ENCODE measurements at regions not wholly inside any gene's neighbourhood (a gene's known extent, or its start where the extent isn't known, plus 50 kb on each side); places are given as distances from the start of the nearest gene placed in this dataset.

DNA sequence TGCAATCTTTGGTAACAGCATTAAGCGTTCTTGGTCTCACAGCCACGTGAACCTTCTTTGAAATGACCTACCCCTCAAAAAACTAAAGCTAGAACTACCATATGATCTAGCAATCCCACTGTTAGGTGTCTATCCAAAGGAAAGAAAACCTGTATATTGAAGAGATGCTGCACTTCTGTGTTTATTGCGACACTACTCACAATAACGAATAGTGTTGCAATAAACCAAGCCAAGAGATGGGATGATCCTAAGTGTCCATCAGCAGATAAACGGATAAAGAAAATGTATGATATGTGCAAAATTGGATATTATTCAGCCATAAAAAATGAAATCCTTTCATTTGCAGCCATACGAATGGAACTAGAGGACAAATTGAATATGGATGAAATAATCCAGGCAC, 637.9 kb downstream of the EFNB2 start:
- no peak overlapping the region for H4K5ac ChIP-seq (ENCODE audit: low read depth, low read length)
- H2AFZ ChIP-seq (replicated peaks; ENCODE audit: low read length, poor library complexity): no peak overlapping the region
- no peaks in the 10 kb centered on the region for H3K36me3 ChIP-seq (ENCODE audit: control insufficient read depth, insufficient read depth, low read length)
- no peaks in the 10 kb centered on the region for H3K9me3 ChIP-seq (ENCODE audit: control insufficient read depth, insufficient read depth, low read length)
- no peak overlapping the region for H2BK20ac ChIP-seq (ENCODE audit: low read depth, low read length)
- H3K14ac ChIP-seq (replicated peaks; ENCODE audit: low read depth, low read length): no peak overlapping the region
- no peak overlapping the region for H4K8ac ChIP-seq (ENCODE audit: low read depth in 2 of 2, low read length in 2 of 2)
- peak; percentile 82 for TF ChIP-seq CEBPB (IDR thresholded peaks at IDR 0.05; ENCODE audit: low read depth, low read length)
- no peak for TF ChIP-seq SMC3 (IDR thresholded peaks at IDR 0.05; ENCODE audit: low read depth, low read length)
- no peak overlapping the region for H2AK5ac ChIP-seq (ENCODE audit: low read depth, low read length)
- H2BK15ac ChIP-seq (ENCODE audit: low read depth, low read length): no peak overlapping the region
- ChIA-PET POLR2A (ENCODE audit: unreplicated experiment) (no interaction called here), CTCF (no interaction called here)
- H3K56ac ChIP-seq (ENCODE audit: extremely low read depth, insufficient read depth, low read length): no peak overlapping the region
- no peaks in the 10 kb centered on the region for H3K4me1 ChIP-seq (ENCODE audit: control insufficient read depth, insufficient read depth, low read length)
- no peak overlapping the region for H3K27ac ChIP-seq (ENCODE audit: insufficient read depth, low read length)
- H3K18ac ChIP-seq (ENCODE audit: low read depth, low read length): no peak overlapping the region
- H3K9me1 ChIP-seq (ENCODE audit: insufficient read depth, low read length): no peaks in the 10 kb centered on the region
- no peak overlapping the region for H3K4ac ChIP-seq (ENCODE audit: low read depth, low read length)
- in situ Hi-C loops (cut with MboI; ENCODE audit: low sequenced_read_pairs): no loop called here
- no peak overlapping the region for H3K4me2 ChIP-seq (ENCODE audit: low read depth, low read length)
- H3K27me3 ChIP-seq (ENCODE audit: control insufficient read depth, insufficient read depth, low read length): no peaks in the 10 kb centered on the region
- H4K91ac ChIP-seq (ENCODE audit: insufficient read depth, low read depth, low read length): no peak overlapping the region
- no peaks in the 10 kb centered on the region for H3K79me1 ChIP-seq (ENCODE audit: low read depth in 1 of 2, low read length in 2 of 2)
- H3K9ac ChIP-seq (ENCODE audit: low read depth, low read length): no peak overlapping the region
- DNase-seq: no peak
- dilution Hi-C loops (cut with HindIII; ENCODE audit: low sequenced_read_pairs, unreplicated experiment): no loop called here
- intact Hi-C loops (cut with micrococcal nuclease): no loop called here
- 100% methylated on average over 1 of the region's 6 CpGs; no CpG with 5 or more reads in 1 of the 2 experiments for WGBS, 2 experiments (ENCODE audit: extremely low coverage in 2 of 2, insufficient read length in 1 of 2)
- no peak overlapping the region for H3K23ac ChIP-seq (ENCODE audit: low read depth, low read length)
- H4K20me1 ChIP-seq (ENCODE audit: insufficient read depth, low read length): no peaks in the 10 kb centered on the region
- no peak overlapping the region for H2BK120ac ChIP-seq (ENCODE audit: low read depth, low read length)
- H2AK9ac ChIP-seq (replicated peaks; ENCODE audit: low read depth, low read length, poor library complexity): no peak overlapping the region
- no peak overlapping the region for H3K4me3 ChIP-seq (ENCODE audit: insufficient read depth, low read depth, low read length)
- ATAC-seq (ENCODE audit: low read depth): no peak
- BruUV-seq (replicated peaks): no TSS peak
- no peak overlapping the region for H2BK5ac ChIP-seq (ENCODE audit: low read depth, low read length, poor library complexity, severe bottlenecking)

Measured in IMR-90 (cell line).